ENCODE measurements at regions not wholly inside any gene's neighbourhood (a gene's known extent, or its start where the extent isn't known, plus 50 kb on each side); places are given as distances from the start of the nearest gene placed in this dataset.
A peak's percentile ranks its signal among the peaks of the same experiment; 100 is the strongest.

- no peak for DNase-seq (ENCODE audit: low spot score)
- CTCF ChIA-PET = interaction anchor here (0.7 kb wide), 1 partner anchor 378 kb away, joined by 3 read pairs; no protein-coding TSS in a partner anchor
- TF ChIP-seq CTCF (conservative IDR thresholded peaks at IDR 0.05; ENCODE audit: low read depth) = no peak
- H3K27ac ChIP-seq = no peak overlapping the region
- POLR2A ChIA-PET (ENCODE audit: low non-redundant PET) = interaction anchor here (0.5 kb wide), 1 partner anchor 43 kb away, joined by 3 read pairs; no protein-coding TSS in a partner anchor
Observed at GRCh38 chr6:170209354-170210025, 81.4 kb downstream of the DLL1 start.

GRCh38 chr6:170208651-170209353 lies 82.1 kb downstream of the DLL1 start:
- no peak for DNase-seq (ENCODE audit: low spot score)
- H3K27ac ChIP-seq = no peak overlapping the region
- ChIA-PET CTCF (interaction anchor here (0.6 to 0.7 kb wide), 2 partner anchors 17 to 377 kb away, joined by 3 read pairs; no protein-coding TSS in a partner anchor), POLR2A (ENCODE audit: low non-redundant PET) (interaction anchor here (0.5 kb wide), 1 partner anchor 44 kb away, joined by 3 read pairs; no protein-coding TSS in a partner anchor)
- no peak for TF ChIP-seq CTCF (conservative IDR thresholded peaks at IDR 0.05; ENCODE audit: low read depth)

GRCh38 chr6:170208182-170208601 lies 82.7 kb downstream of the DLL1 start:
- POLR2A ChIA-PET (ENCODE audit: low non-redundant PET) = no interaction called here
- no peak for TF ChIP-seq CTCF (conservative IDR thresholded peaks at IDR 0.05; ENCODE audit: low read depth)
- no peak for DNase-seq (ENCODE audit: low spot score)
- CTCF ChIA-PET = interaction anchor here (0.6 kb wide), 1 partner anchor 18 kb away, joined by 3 read pairs; no protein-coding TSS in a partner anchor
- H3K27ac ChIP-seq = no peak overlapping the region

GRCh38 chr6:170207586-170208181 lies 83.2 kb downstream of the DLL1 start:
- ChIA-PET CTCF (no interaction called here), POLR2A (ENCODE audit: low non-redundant PET) (no interaction called here)
- no peak for TF ChIP-seq CTCF (conservative IDR thresholded peaks at IDR 0.05; ENCODE audit: low read depth)
- no peak for DNase-seq (ENCODE audit: low spot score)
- H3K27ac ChIP-seq = peak overlapping the region; percentile 15; the same call in 1 of the 2 replicates

GRCh38 chr6:170206851-170207431 lies 83.9 kb downstream of the DLL1 start:
- no peak for DNase-seq (ENCODE audit: low spot score)
- CTCF ChIA-PET = no interaction called here
- POLR2A ChIA-PET (ENCODE audit: low non-redundant PET) = no interaction called here
- no peak for TF ChIP-seq CTCF (conservative IDR thresholded peaks at IDR 0.05; ENCODE audit: low read depth)
- H3K27ac ChIP-seq = peak overlapping the region; percentile 15; the same call in 1 of the 2 replicates

- CTCF ChIA-PET = no interaction called here
- DNase-seq (ENCODE audit: low spot score) = no peak
- no peak for TF ChIP-seq CTCF (conservative IDR thresholded peaks at IDR 0.05; ENCODE audit: low read depth)
- peak overlapping the region; percentile 23; the same call in 1 of the 2 replicates for H3K27ac ChIP-seq
- POLR2A ChIA-PET (ENCODE audit: low non-redundant PET) = no interaction called here
Observed at GRCh38 chr6:170206317-170206621, 84.6 kb downstream of the DLL1 start.

Measured in RWPE1 (cell line).